Testis (tissue), 2 donors: ENCODE measurements at regions not wholly inside any gene's neighbourhood (a gene's known extent, or its start where the extent isn't known, plus 50 kb on each side); places are given as distances from the start of the nearest gene placed in this dataset.

Experiments
- CTCF ChIP-seq, 3 experiments: fragments of 450-650 bp in 2 of 3; fragments of 200-600 bp in 1 of 3; sonication (generic) in 1 of 3; IDR thresholded peaks; one replicate each; pipeline ENCODE4 v1.5.1; 2016 to 2019; ENCODE audit warnings: antibody characterized with exemption in 3 of 3, mild to moderate bottlenecking in 2 of 3, moderate library complexity in 1 of 3
- POLR2A ChIP-seq: fragments of 450-650 bp; IDR thresholded peaks from one replicate; pipeline ENCODE4 v1.6.1; 2017; ENCODE audit warnings: antibody characterized with exemption, mild to moderate bottlenecking, moderate library complexity

GRCh38 chr5:174607916-174608315, 116.5 kb upstream of the MSX2 start:
- TF ChIP-seq CTCF (IDR thresholded peaks at IDR 0.05) (no peak), POLR2A (no peak)
